Hepatocyte (in vitro differentiated cells): ENCODE measurements at regions not wholly inside any gene's neighbourhood (a gene's known extent, or its start where the extent isn't known, plus 50 kb on each side); places are given as distances from the start of the nearest gene placed in this dataset.
A peak's percentile ranks its signal among the peaks of the same experiment; 100 is the strongest.

Experiments used
- DNase-seq: peaks from one replicate; pipeline ENCODE4 v3.0.0-alpha.2; 2016; ENCODE audit warnings: low spot score
- H2AFZ ChIP-seq: fragments of 200-600 bp; sonication (generic); 2 replicates; pipeline ENCODE4 v1.6.0; 2016; ENCODE audit warnings: antibody characterized with exemption, mild to moderate bottlenecking
- H3K27ac ChIP-seq: fragments of 200-600 bp; sonication (generic); 2 replicates; pipeline ENCODE4 v1.5.1; 2016; ENCODE audit warnings: mild to moderate bottlenecking
- H3K27me3 ChIP-seq: fragments of 200-600 bp; sonication (generic); 2 replicates; pipeline ENCODE4 v1.6.1; 2016
- H3K36me3 ChIP-seq: fragments of 200-600 bp; sonication (generic); replicated peaks from 2 replicates; pipeline ENCODE4 v1.5.1; 2016; ENCODE audit warnings: low read depth; ENCODE audit not compliant: insufficient read depth
- H3K4me1 ChIP-seq: fragments of 200-600 bp; sonication (generic); 2 replicates; pipeline ENCODE4 v1.5.1; 2016; ENCODE audit warnings: mild to moderate bottlenecking, moderate library complexity; ENCODE audit not compliant: insufficient read depth
- H3K4me2 ChIP-seq: fragments of 200-600 bp; sonication (generic); 2 replicates; pipeline ENCODE4 v1.6.0; 2016
- H3K4me3 ChIP-seq: fragments of 200-600 bp; sonication (generic); 2 replicates; pipeline ENCODE4 v1.5.1; 2016; ENCODE audit warnings: mild to moderate bottlenecking
- H3K79me2 ChIP-seq: fragments of 200-600 bp; sonication (generic); 2 replicates; pipeline ENCODE4 v1.6.0; 2017; ENCODE audit warnings: mild to moderate bottlenecking
- H3K9me2 ChIP-seq: fragments of 200-600 bp; sonication (generic); replicated peaks from 2 replicates; pipeline ENCODE4 v1.6.0; 2017; ENCODE audit warnings: mild to moderate bottlenecking; ENCODE audit not compliant: insufficient read depth
- H3K9me3 ChIP-seq: fragments of 200-600 bp; sonication (generic); 2 replicates; pipeline ENCODE4 v1.5.1; 2016; ENCODE audit warnings: low read depth, mild to moderate bottlenecking
- H4K20me1 ChIP-seq: fragments of 200-600 bp; sonication (generic); 2 replicates; pipeline ENCODE4 v1.6.0; 2016; ENCODE audit warnings: mild to moderate bottlenecking; ENCODE audit not compliant: insufficient read depth, poor library complexity, severe bottlenecking
- EZH2 ChIP-seq: fragments of 200-600 bp; sonication (generic); IDR thresholded peaks from 2 replicates; pipeline ENCODE4 v1.6.1; 2016; ENCODE audit warnings: antibody characterized with exemption, mild to moderate bottlenecking, borderline replicate concordance
- EZH2phosphoT487 ChIP-seq: fragments of 200-600 bp; sonication (generic); IDR thresholded peaks from one replicate; pipeline ENCODE4 v1.6.1; 2018; ENCODE audit warnings: antibody characterized with exemption, mild to moderate bottlenecking, low read depth, moderate library complexity; ENCODE audit not compliant: unreplicated experiment, severe bottlenecking
- WGBS: methylation state at CpG from one replicate; pipeline ENCODE4 v1.1.6; 2016; ENCODE audit warnings: low lambda C conversion rate; ENCODE audit errors: missing lambda C conversion rate; 5-methylcytosine and 5-hydroxymethylcytosine counted together
- TF ChIP-seq, protein P1 (sequence below): fragments of 200-600 bp; sonication (generic); IDR thresholded peaks from 2 replicates; pipeline ENCODE4 v1.5.1; 2016; ENCODE audit warnings: antibody characterized with exemption, mild to moderate bottlenecking; ENCODE audit not compliant: poor library complexity

DNA sequence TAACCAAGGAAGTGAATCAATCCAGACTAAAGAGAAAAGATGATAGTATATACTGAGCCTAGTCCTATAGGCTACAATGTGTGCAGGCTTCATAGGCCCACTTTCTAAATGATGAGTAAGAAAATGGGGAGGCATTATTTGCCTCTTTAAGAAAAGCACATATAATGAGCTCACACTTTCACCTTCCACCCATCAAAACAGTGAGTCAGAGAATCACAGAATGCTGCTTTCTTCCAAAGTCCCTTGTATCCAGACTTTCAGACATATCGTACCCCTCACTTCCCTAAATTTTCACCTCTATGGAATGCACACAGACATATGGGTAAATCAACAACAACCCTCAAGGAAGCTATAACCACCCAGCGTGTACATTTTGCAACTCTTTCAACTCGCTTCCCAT lies 286.4 kb upstream of the PRKD1 start:
- Histone ChIP-seq H3K27me3 (peaks cover 7% of the 10 kb centered on the region), H3K9me3 (no peaks in the 10 kb centered on the region), H3K9me2 (no peaks in the 10 kb centered on the region), H3K27ac (no peak overlapping the region), H3K4me2 (no peak overlapping the region), H3K79me2 (no peaks in the 10 kb centered on the region), H4K20me1 (no peaks in the 10 kb centered on the region), H2AFZ (no peak overlapping the region), H3K4me1 (no peaks in the 10 kb centered on the region), H3K36me3 (no peaks in the 10 kb centered on the region), H3K4me3 (no peak overlapping the region)
- DNase-seq, result no peak
- WGBS, result 69% methylated on average over 3 of the region's 3 CpGs
- TF ChIP-seq EZH2 (no peak), EZH2phosphoT487 (no peak)
- TF ChIP-seq, protein P1, sequence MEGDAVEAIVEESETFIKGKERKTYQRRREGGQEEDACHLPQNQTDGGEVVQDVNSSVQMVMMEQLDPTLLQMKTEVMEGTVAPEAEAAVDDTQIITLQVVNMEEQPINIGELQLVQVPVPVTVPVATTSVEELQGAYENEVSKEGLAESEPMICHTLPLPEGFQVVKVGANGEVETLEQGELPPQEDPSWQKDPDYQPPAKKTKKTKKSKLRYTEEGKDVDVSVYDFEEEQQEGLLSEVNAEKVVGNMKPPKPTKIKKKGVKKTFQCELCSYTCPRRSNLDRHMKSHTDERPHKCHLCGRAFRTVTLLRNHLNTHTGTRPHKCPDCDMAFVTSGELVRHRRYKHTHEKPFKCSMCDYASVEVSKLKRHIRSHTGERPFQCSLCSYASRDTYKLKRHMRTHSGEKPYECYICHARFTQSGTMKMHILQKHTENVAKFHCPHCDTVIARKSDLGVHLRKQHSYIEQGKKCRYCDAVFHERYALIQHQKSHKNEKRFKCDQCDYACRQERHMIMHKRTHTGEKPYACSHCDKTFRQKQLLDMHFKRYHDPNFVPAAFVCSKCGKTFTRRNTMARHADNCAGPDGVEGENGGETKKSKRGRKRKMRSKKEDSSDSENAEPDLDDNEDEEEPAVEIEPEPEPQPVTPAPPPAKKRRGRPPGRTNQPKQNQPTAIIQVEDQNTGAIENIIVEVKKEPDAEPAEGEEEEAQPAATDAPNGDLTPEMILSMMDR, result no peak

DNA sequence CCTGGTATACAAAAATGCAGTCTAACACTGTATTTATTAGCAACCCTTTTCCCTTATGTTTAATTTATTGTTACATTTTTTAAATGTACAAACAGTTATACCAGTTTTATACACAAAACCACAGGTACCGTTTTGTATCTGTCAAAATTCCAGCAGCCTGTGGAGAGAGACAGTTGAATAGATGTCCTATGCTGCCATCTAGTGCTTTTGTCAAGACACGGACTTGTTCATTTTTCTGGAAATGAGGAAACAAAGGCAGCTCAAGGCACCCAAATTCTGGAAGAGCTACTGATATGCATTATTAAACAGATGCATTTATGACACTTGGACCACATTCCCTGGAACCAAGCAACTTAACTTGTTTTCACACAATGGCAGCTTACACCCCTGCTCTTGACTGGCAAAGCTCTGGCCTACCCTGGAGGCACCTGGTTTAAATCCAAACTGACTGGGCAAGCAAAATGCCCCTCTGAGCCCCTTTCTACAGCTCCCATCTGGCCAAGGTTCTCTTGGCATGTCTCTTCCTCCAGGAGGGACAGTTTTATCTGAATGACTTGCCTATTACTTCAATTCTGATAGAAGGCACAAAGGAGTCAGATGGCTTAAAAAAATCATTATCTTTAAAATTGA lies 286.9 kb upstream of the PRKD1 start:
- H3K27me3 ChIP-seq, result peaks cover 7% of the 10 kb centered on the region
- H3K36me3 ChIP-seq, result no peaks in the 10 kb centered on the region
- no peaks in the 10 kb centered on the region for H3K79me2 ChIP-seq
- H3K4me1 ChIP-seq, result no peaks in the 10 kb centered on the region
- peak; percentile 72 for DNase-seq
- H3K4me3 ChIP-seq, result no peak overlapping the region
- TF ChIP-seq, protein P1, result peak; percentile 86
- no peak for TF ChIP-seq EZH2
- TF ChIP-seq EZH2phosphoT487, result no peak
- no peak overlapping the region for H3K27ac ChIP-seq
- H2AFZ ChIP-seq, result no peak overlapping the region
- H3K9me3 ChIP-seq, result no peaks in the 10 kb centered on the region
- no peaks in the 10 kb centered on the region for H4K20me1 ChIP-seq
- no peaks in the 10 kb centered on the region for H3K9me2 ChIP-seq
- no peak overlapping the region for H3K4me2 ChIP-seq
- 2% methylated on average over 2 of the region's 2 CpGs for WGBS

DNA sequence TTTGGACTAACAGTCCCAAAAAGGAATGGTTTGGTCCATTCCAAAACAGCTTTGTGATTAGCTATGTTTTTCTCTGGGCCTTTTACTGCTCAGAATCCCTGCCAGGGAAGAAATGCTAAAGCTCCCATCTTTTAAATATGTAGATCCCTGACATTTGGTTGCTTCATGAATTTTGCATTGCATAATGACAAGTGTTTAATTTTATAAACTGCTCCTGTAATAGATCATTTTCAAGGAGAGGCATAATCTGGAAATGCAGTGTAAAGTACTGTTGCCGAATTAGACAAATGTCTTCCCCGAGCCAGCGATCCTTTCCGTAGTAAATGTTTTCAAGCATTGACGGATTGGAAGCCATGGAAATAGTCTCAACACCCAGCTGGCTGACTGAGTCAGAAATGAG lies 291.3 kb upstream of the PRKD1 start:
- H3K27me3 ChIP-seq, result peaks cover 7% of the 10 kb centered on the region
- H3K9me2 ChIP-seq, result no peaks in the 10 kb centered on the region
- no peak overlapping the region for H2AFZ ChIP-seq
- no peaks in the 10 kb centered on the region for H3K36me3 ChIP-seq
- H3K4me1 ChIP-seq, result peaks cover 7% of the 10 kb centered on the region
- no peaks in the 10 kb centered on the region for H3K9me3 ChIP-seq
- no peak overlapping the region for H3K4me2 ChIP-seq
- WGBS, result 92% methylated on average over 5 of the region's 5 CpGs
- TF ChIP-seq, protein P1, result no peak
- TF ChIP-seq EZH2 (no peak), EZH2phosphoT487 (no peak)
- H3K79me2 ChIP-seq, result no peaks in the 10 kb centered on the region
- H3K4me3 ChIP-seq, result no peak overlapping the region
- no peak overlapping the region for H3K27ac ChIP-seq
- no peaks in the 10 kb centered on the region for H4K20me1 ChIP-seq
- no peak for DNase-seq
